ENCODE measurements at regions not wholly inside any gene's neighbourhood (a gene's known extent, or its start where the extent isn't known, plus 50 kb on each side); places are given as distances from the start of the nearest gene placed in this dataset.

- POLR2A ChIA-PET = no interaction called here
- Histone ChIP-seq H3K9me3 (ENCODE audit: low read length) (no peaks in the 10 kb centered on the region), H3K4me1 (ENCODE audit: insufficient read depth, low read length) (no peaks in the 10 kb centered on the region), H3K79me2 (ENCODE audit: insufficient read depth, low read length) (no peaks in the 10 kb centered on the region), H4K20me1 (ENCODE audit: insufficient read depth, low read length) (no peaks in the 10 kb centered on the region), H3K9ac (ENCODE audit: insufficient read depth, low read depth, low read length) (no peak overlapping the region), H3K27ac (ENCODE audit: extremely low read length, insufficient read depth, low read length) (no peak overlapping the region), H2AFZ (ENCODE audit: low read length) (no peak overlapping the region), H3K4me2 (ENCODE audit: low read depth, low read length) (no peak overlapping the region), H3K27me3 (ENCODE audit: control insufficient read depth in 1 of 2, insufficient read depth in 2 of 2, low read length in 2 of 2) (no peaks in the 10 kb centered on the region; a peak in 1 of 5 replicates), H3K36me3 (replicated peaks in 1 of 2; ENCODE audit: control insufficient read depth in 1 of 2, insufficient read depth in 2 of 2, low read length in 2 of 2) (no peaks in the 10 kb centered on the region), H3K4me3 (replicated peaks in 1 of 3; ENCODE audit: insufficient read depth in 1 of 3, low read depth in 2 of 3, low read length in 3 of 3) (no peak overlapping the region)
- no peak for ATAC-seq
- no peak for DNase-seq (ENCODE audit: low spot score)
- in situ Hi-C loops (cut with HindIII; ENCODE audit: extremely low pct_ligation_motif_present, low pct_unique_long_range_greater_than_20kb) = no loop called here
- no peak for FAIRE-seq
- intact Hi-C loops (cut with micrococcal nuclease; ENCODE audit: unreplicated experiment) = no loop called here
- no peak for TF ChIP-seq GMEB2 (CRISPR knock-in tag; IDR thresholded peaks at IDR 0.05; ENCODE audit: low read depth)
- TF ChIP-seq FOXA3 (CRISPR knock-in tag; IDR thresholded peaks at IDR 0.05) = no peak
- no peak for TF ChIP-seq MTA3 (CRISPR knock-in tag; IDR thresholded peaks at IDR 0.05)
- no peak for TF ChIP-seq ZNF562 (CRISPR knock-in tag; IDR thresholded peaks at IDR 0.05; ENCODE audit: borderline replicate concordance)
- no peak for TF ChIP-seq GLMP (CRISPR knock-in tag; IDR thresholded peaks at IDR 0.05; ENCODE audit: borderline replicate concordance)
- TF ChIP-seq NONO (IDR thresholded peaks at IDR 0.05) = no peak
- no peak for TF ChIP-seq NONO (CRISPR knock-in tag; conservative IDR thresholded peaks at IDR 0.05)
- TF ChIP-seq ZNF18 (CRISPR knock-in tag; IDR thresholded peaks at IDR 0.05; ENCODE audit: insufficient replicate concordance) = no peak
- TF ChIP-seq ZNF777 (CRISPR knock-in tag; IDR thresholded peaks at IDR 0.05) = no peak
- TF ChIP-seq ZNF253 (CRISPR knock-in tag; IDR thresholded peaks at IDR 0.05; ENCODE audit: borderline replicate concordance) = no peak
- no peak for TF ChIP-seq REXO4 (CRISPR knock-in tag; IDR thresholded peaks at IDR 0.05; ENCODE audit: borderline replicate concordance)
- TF ChIP-seq ZNF101 (CRISPR knock-in tag; IDR thresholded peaks at IDR 0.05; ENCODE audit: borderline replicate concordance, low read depth) = no peak
- WGBS (ENCODE audit: low lambda C conversion rate) = 7% methylated on average over 6 of the region's 7 CpGs
- CTCF ChIA-PET (ENCODE audit: low intra/inter-chr PET ratio, low total read pairs) = no interaction called here
- BruUV-seq (replicated peaks) = no TSS peak
Observed at GRCh38 chr19:32178956-32179355, 166.5 kb upstream of the ZNF507 start.

All from HepG2 (cell line).